H9 (cell line): ENCODE measurements at regions not wholly inside any gene's neighbourhood (a gene's known extent, or its start where the extent isn't known, plus 50 kb on each side); places are given as distances from the start of the nearest gene placed in this dataset.

Source experiments
- DNase-seq: peaks from one replicate; pipeline ENCODE4 v3.0.0-alpha.2; 2017
- H2AFZ ChIP-seq: one replicate; pipeline ENCODE4 v1.6.1; 2013; ENCODE audit warnings: mild to moderate bottlenecking, low read length, control low read depth, moderate library complexity
- H2AK5ac ChIP-seq: 2 replicates; pipeline ENCODE4 v1.6.1; 2013; ENCODE audit warnings: low read length, control low read depth, mixed read lengths; ENCODE audit not compliant: insufficient read length
- H2BK120ac ChIP-seq: one replicate; pipeline ENCODE4 v1.6.1; 2013; ENCODE audit warnings: low read depth, mild to moderate bottlenecking, low read length, control low read depth, inconsistent platforms; ENCODE audit not compliant: poor library complexity, severe bottlenecking
- H2BK12ac ChIP-seq: 2 replicates; pipeline ENCODE4 v1.6.1; 2013; ENCODE audit warnings: low read length, control low read depth, mixed read lengths, low read depth; ENCODE audit not compliant: insufficient read length
- H2BK15ac ChIP-seq: 2 replicates; pipeline ENCODE4 v1.6.1; 2013; ENCODE audit warnings: low read depth, low read length, control low read depth
- H2BK20ac ChIP-seq: one replicate; pipeline ENCODE4 v1.6.1; 2013; ENCODE audit warnings: low read depth, mild to moderate bottlenecking, low read length, control low read depth, inconsistent platforms; ENCODE audit not compliant: poor library complexity, severe bottlenecking
- H2BK5ac ChIP-seq: 2 replicates; pipeline ENCODE4 v1.6.1; 2013; ENCODE audit warnings: low read length, control low read depth, mixed read lengths; ENCODE audit not compliant: insufficient read length
- H3K14ac ChIP-seq: 2 replicates; pipeline ENCODE4 v1.6.1; 2013; ENCODE audit warnings: low read length, control low read depth; ENCODE audit not compliant: insufficient read depth
- H3K18ac ChIP-seq: 2 replicates; pipeline ENCODE4 v1.6.1; 2013; ENCODE audit warnings: low read depth, mild to moderate bottlenecking, mixed read lengths, low read length, control low read depth; ENCODE audit not compliant: insufficient read length
- H3K23ac ChIP-seq: 2 replicates; pipeline ENCODE4 v1.6.1; 2013; ENCODE audit warnings: low read length, control low read depth, mixed read lengths, low read depth; ENCODE audit not compliant: insufficient read length
- H3K23me2 ChIP-seq: 2 replicates; pipeline ENCODE4 v1.6.1; 2013; ENCODE audit warnings: low read depth, mild to moderate bottlenecking, mixed read lengths, low read length, control low read depth; ENCODE audit not compliant: insufficient read length, poor library complexity, severe bottlenecking
- H3K27ac ChIP-seq: 2 replicates; pipeline ENCODE4 v1.5.1; 2013; ENCODE audit warnings: low read length, control low read depth, mixed read lengths, low read depth; ENCODE audit not compliant: insufficient read length
- H3K27me3 ChIP-seq: 2 replicates; pipeline ENCODE4 v1.6.1; 2013; ENCODE audit warnings: low read length, control low read depth, inconsistent platforms; ENCODE audit not compliant: insufficient read depth
- H3K4ac ChIP-seq: 2 replicates; pipeline ENCODE4 v1.6.1; 2013; ENCODE audit warnings: low read depth, mild to moderate bottlenecking, control low read depth, inconsistent platforms, low read length, moderate library complexity
- H3K4me1 ChIP-seq: 2 replicates; pipeline ENCODE4 v1.6.1; 2013; ENCODE audit warnings: low read length, control low read depth, inconsistent platforms; ENCODE audit not compliant: insufficient read depth
- H3K4me2 ChIP-seq: 2 replicates; pipeline ENCODE4 v1.6.1; 2013; ENCODE audit warnings: low read length, control low read depth, mixed read lengths; ENCODE audit not compliant: insufficient read length, insufficient read depth
- H3K56ac ChIP-seq: 2 replicates; pipeline ENCODE4 v1.6.1; 2013; ENCODE audit warnings: low read depth, mild to moderate bottlenecking, mixed read lengths, low read length, control low read depth; ENCODE audit not compliant: insufficient read length
- H3K79me1 ChIP-seq: 2 replicates; pipeline ENCODE4 v1.6.1; 2013; ENCODE audit warnings: low read depth, mild to moderate bottlenecking, moderate library complexity, low read length, control low read depth, inconsistent platforms; ENCODE audit not compliant: insufficient read depth, poor library complexity, severe bottlenecking
- H3K79me2 ChIP-seq: 2 replicates; pipeline ENCODE4 v1.6.1; 2013; ENCODE audit warnings: low read length, control low read depth, inconsistent platforms; ENCODE audit not compliant: insufficient read depth
- H3K9ac ChIP-seq: 2 replicates; pipeline ENCODE4 v1.6.1; 2013; ENCODE audit warnings: low read length, control low read depth, mixed read lengths; ENCODE audit not compliant: insufficient read length; ENCODE audit errors: extremely low read depth
- H3K9me3 ChIP-seq: one replicate; pipeline ENCODE4 v1.6.1; 2013; ENCODE audit warnings: low read depth, low read length, inconsistent platforms; ENCODE audit not compliant: control insufficient read depth
- H3T11ph ChIP-seq: one replicate; pipeline ENCODE4 v1.6.1; 2013; ENCODE audit warnings: mild to moderate bottlenecking, low read length, control low read depth, inconsistent platforms
- H4K20me1 ChIP-seq: one replicate; pipeline ENCODE4 v1.6.1; 2013; ENCODE audit not compliant: control insufficient read depth, insufficient read length, insufficient read depth
- H4K5ac ChIP-seq: 2 replicates; pipeline ENCODE4 v1.6.1; 2013; ENCODE audit warnings: low read depth, mild to moderate bottlenecking, mixed read lengths, low read length, control low read depth; ENCODE audit not compliant: insufficient read length
- H4K8ac ChIP-seq: replicated peaks from 2 replicates; pipeline ENCODE4 v1.6.1; 2013; ENCODE audit warnings: low read length, control low read depth, mixed read lengths, low read depth; ENCODE audit not compliant: insufficient read length
- H4K91ac ChIP-seq: 2 replicates; pipeline ENCODE4 v1.6.1; 2013; ENCODE audit warnings: low read depth, mild to moderate bottlenecking, moderate library complexity, mixed read lengths, low read length, control low read depth; ENCODE audit not compliant: insufficient read length
- H3K27ac Mint-ChIP-seq, 3 experiments: 2 replicates in 2 of 3; 3 replicates in 1 of 3; pipeline ENCODE4 v1.8.0; 2020 to 2021; ENCODE audit warnings: mixed read lengths in 3 of 3, mild to moderate bottlenecking in 1 of 3, moderate library complexity in 1 of 3
- H3K27me3 Mint-ChIP-seq: 2 replicates; pipeline ENCODE4 v1.8.0; 2021; ENCODE audit warnings: low read depth, mild to moderate bottlenecking, moderate library complexity, mixed read lengths
- H3K36me3 Mint-ChIP-seq, 3 experiments: 2 replicates in 2 of 3; 3 replicates in 1 of 3; pipeline ENCODE4 v1.8.0; 2020 to 2021; ENCODE audit warnings: low read depth in 3 of 3, mixed read lengths in 3 of 3; ENCODE audit not compliant: insufficient read depth in 1 of 3
- H3K4me1 Mint-ChIP-seq, 2 experiments: 2 replicates each; pipeline ENCODE4 v1.8.0; 2020; ENCODE audit warnings: mixed read lengths in 2 of 2
- H3K4me3 Mint-ChIP-seq, 2 experiments: 2 replicates in 1 of 2; 3 replicates in 1 of 2; pipeline ENCODE4 v1.8.0; 2020 to 2021; ENCODE audit warnings: mild to moderate bottlenecking in 2 of 2, mixed read lengths in 2 of 2, moderate library complexity in 1 of 2
- H3K9me3 Mint-ChIP-seq, 2 experiments: 2 replicates in 1 of 2; 3 replicates in 1 of 2; pipeline ENCODE4 v1.8.0; 2020; ENCODE audit warnings: mild to moderate bottlenecking in 2 of 2, mixed read lengths in 2 of 2, moderate library complexity in 1 of 2
- CTCF ChIP-seq: fragments of 200-600 bp; sonication (generic); conservative IDR thresholded peaks from 3 replicates; pipeline ENCODE4 v1.8.0; 2021; ENCODE audit warnings: antibody characterized with exemption, mild to moderate bottlenecking
- WGBS: extraction: QIAGEN DNeasy Blood & Tissue Kit; methylation state at CpG from one replicate; pipeline ENCODE4 v1.1.7; 2013; ENCODE audit warnings: missing lambda C conversion rate, low lambda C conversion rate, mixed read lengths; ENCODE audit not compliant: insufficient read length; ENCODE audit errors: extremely low coverage; 5-methylcytosine and 5-hydroxymethylcytosine counted together

- Histone ChIP-seq H3K14ac (no peak overlapping the region), H3K23me2 (no peaks in the 10 kb centered on the region), H4K91ac (no peak overlapping the region), H4K8ac (no peak overlapping the region), H3K27me3 (no peaks in the 10 kb centered on the region), H2BK5ac (no peak overlapping the region), H3K79me2 (no peaks in the 10 kb centered on the region), H3K18ac (no peak overlapping the region), H4K5ac (no peak overlapping the region), H2BK120ac (no peak overlapping the region), H3K23ac (no peak overlapping the region), H3K4me2 (no peak overlapping the region), H3K9me3 (no peaks in the 10 kb centered on the region), H2AFZ (no peak overlapping the region), H2AK5ac (no peak overlapping the region), H2BK15ac (no peak overlapping the region), H3K9ac (no peak overlapping the region), H2BK12ac (no peak overlapping the region), H2BK20ac (no peak overlapping the region), H3T11ph (no peak overlapping the region), H3K27ac (no peak overlapping the region), H3K56ac (no peak overlapping the region), H3K4me1 (no peaks in the 10 kb centered on the region), H3K79me1 (no peaks in the 10 kb centered on the region), H3K4ac (no peak overlapping the region), H4K20me1 (no peaks in the 10 kb centered on the region)
- TF ChIP-seq CTCF: no peak
- no peaks in the 10 kb centered on the region for H3K27me3 Mint-ChIP-seq
- peaks cover 10 to 24% of the 10 kb centered on the region in 2 experiments for H3K9me3 Mint-ChIP-seq
- no CpG with 5 or more reads among the region's 6 CpGs for WGBS
- H3K36me3 Mint-ChIP-seq: peaks cover 8 to 10% (median 10%) of the 10 kb centered on the region in 3 experiments; a peak in 6 of 7 replicates
- peaks cover 5 to 10% of the 10 kb centered on the region in 2 experiments for H3K4me1 Mint-ChIP-seq
- no peak overlapping the region for H3K4me3 Mint-ChIP-seq
- H3K27ac Mint-ChIP-seq: no peak overlapping the region
- no peak for DNase-seq
Observed at GRCh38 chr4:112076919-112077608, 68.2 kb upstream of the FAM241A start.
